Prostate gland (tissue), 2 donors: ENCODE measurements at regions not wholly inside any gene's neighbourhood (a gene's known extent, or its start where the extent isn't known, plus 50 kb on each side); places are given as distances from the start of the nearest gene placed in this dataset.

Experiments
- DNase-seq: peaks from one replicate; pipeline ENCODE4 v3.0.0-alpha.2; 2019; ENCODE audit warnings: low spot score
- H3K27ac ChIP-seq, 2 donors: fragments of 200-600 bp; sonication (generic); 2 replicates each; pipeline ENCODE4 v1.5.1; 2017 to 2019
- H3K27me3 ChIP-seq: fragments of 200-600 bp; sonication (generic); replicated peaks from 2 replicates; pipeline ENCODE4 v1.5.1; 2019; ENCODE audit not compliant: insufficient read depth
- H3K36me3 ChIP-seq, 2 donors: fragments of 200-600 bp; sonication (generic); 1 replicate in 1 of 2; 2 replicates in 1 of 2; pipeline versions ENCODE4 v1.5.1 to v1.8.1; 2017 to 2019
- H3K4me1 ChIP-seq: fragments of 200-600 bp; sonication (generic); replicated peaks from 2 replicates; pipeline ENCODE4 v1.5.1; 2019
- H3K4me3 ChIP-seq, 2 donors: fragments of 200-600 bp; sonication (generic); 2 replicates each; pipeline ENCODE4 v1.5.1; 2017 to 2019
- H3K9me3 ChIP-seq: fragments of 200-600 bp; sonication (generic); 2 replicates; pipeline ENCODE4 v1.5.1; 2017
- CTCF ChIP-seq, 4 experiments: fragments of 200-600 bp in 2 of 4; fragments of 450-650 bp in 2 of 4; sonication (generic) in 2 of 4; IDR thresholded peaks; 1 replicate in 3 of 4; 2 replicates in 1 of 4; pipeline ENCODE4 v1.5.1; 2016 to 2019; ENCODE audit warnings: antibody characterized with exemption in 4 of 4, mild to moderate bottlenecking in 2 of 4, moderate library complexity in 2 of 4
- POLR2A ChIP-seq: fragments of 450-650 bp; IDR thresholded peaks from one replicate; pipeline ENCODE4 v1.6.1; 2016; ENCODE audit warnings: antibody characterized with exemption, mild to moderate bottlenecking
- POLR2AphosphoS5 ChIP-seq: sonication (generic); formaldehyde crosslinking; IDR thresholded peaks from one replicate; pipeline ENCODE4 v1.6.1; 2017; ENCODE audit warnings: antibody characterized with exemption
- WGBS: methylation state at CpG from one replicate; pipeline ENCODE4 v1.1.5; 2018; 5-methylcytosine and 5-hydroxymethylcytosine counted together
- intact Hi-C: fragments of 100-400 bp; cut with DNase I; formaldehyde crosslinking; loops from one replicate; pipeline ENCODE4 v1.14.2; 2022

- DNase-seq, result no peak
- Histone ChIP-seq H3K27ac (no peak overlapping the region), H3K27me3 (no peaks in the 10 kb centered on the region), H3K4me3 (no peak overlapping the region), H3K4me1 (no peaks in the 10 kb centered on the region), H3K9me3 (no peaks in the 10 kb centered on the region), H3K36me3 (no peaks in the 10 kb centered on the region)
- TF ChIP-seq CTCF (IDR thresholded peaks at IDR 0.05) (no peak), POLR2A (no peak), POLR2AphosphoS5 (no peak)
- WGBS, result 85% methylated on average over 9 of the region's 9 CpGs
- intact Hi-C loops, result no loop called here
Measured at GRCh38 chr3:127480196-127480954, 110.2 kb downstream of the TPRA1 start.

GRCh38 chr3:127479449-127479848, 111.1 kb downstream of the TPRA1 start:
- TF ChIP-seq CTCF (IDR thresholded peaks at IDR 0.05) (no peak), POLR2A (no peak), POLR2AphosphoS5 (no peak)
- no peak overlapping the region for H3K27ac ChIP-seq
- no peaks in the 10 kb centered on the region for H3K4me1 ChIP-seq
- no peak overlapping the region for H3K4me3 ChIP-seq
- intact Hi-C loops, result no loop called here
- 48% methylated on average over 12 of the region's 12 CpGs for WGBS
- no peaks in the 10 kb centered on the region for H3K9me3 ChIP-seq
- no peaks in the 10 kb centered on the region for H3K36me3 ChIP-seq
- no peak for DNase-seq
- H3K27me3 ChIP-seq, result peaks cover 3% of the 10 kb centered on the region

GRCh38 chr3:127478922-127479321, 111.6 kb downstream of the TPRA1 start:
- H3K4me3 ChIP-seq, result no peak overlapping the region
- H3K36me3 ChIP-seq, result no peaks in the 10 kb centered on the region
- WGBS, result 84% methylated on average over 7 of the region's 7 CpGs
- intact Hi-C loops, result no loop called here
- H3K27ac ChIP-seq, result no peak overlapping the region
- no peaks in the 10 kb centered on the region for H3K9me3 ChIP-seq
- TF ChIP-seq POLR2A (no peak), POLR2AphosphoS5 (no peak), CTCF (IDR thresholded peaks at IDR 0.05) (no peak)
- H3K27me3 ChIP-seq, result peaks cover 3% of the 10 kb centered on the region
- H3K4me1 ChIP-seq, result no peaks in the 10 kb centered on the region
- DNase-seq, result no peak

GRCh38 chr3:127477396-127477795, 113.1 kb downstream of the TPRA1 start:
- Histone ChIP-seq H3K4me3 (no peak overlapping the region), H3K36me3 (no peaks in the 10 kb centered on the region), H3K27ac (no peak overlapping the region), H3K27me3 (peaks cover 3% of the 10 kb centered on the region), H3K9me3 (no peaks in the 10 kb centered on the region), H3K4me1 (no peaks in the 10 kb centered on the region)
- no peak for TF ChIP-seq POLR2AphosphoS5
- TF ChIP-seq POLR2A, result no peak
- TF ChIP-seq CTCF (IDR thresholded peaks at IDR 0.05), result no peak
- no peak for DNase-seq
- 90% methylated on average over 8 of the region's 8 CpGs for WGBS
- intact Hi-C loops, result no loop called here

GRCh38 chr3:127476936-127477335, 113.6 kb downstream of the TPRA1 start:
- intact Hi-C loops, result no loop called here
- WGBS, result 89% methylated on average over 12 of the region's 12 CpGs
- Histone ChIP-seq H3K36me3 (no peaks in the 10 kb centered on the region), H3K4me3 (no peak overlapping the region), H3K27ac (no peak overlapping the region), H3K9me3 (no peaks in the 10 kb centered on the region), H3K27me3 (peaks cover 3% of the 10 kb centered on the region), H3K4me1 (no peaks in the 10 kb centered on the region)
- no peak for DNase-seq
- no peak for TF ChIP-seq POLR2AphosphoS5
